ENCODE measurements at regions not wholly inside any gene's neighbourhood (a gene's known extent, or its start where the extent isn't known, plus 50 kb on each side); places are given as distances from the start of the nearest gene placed in this dataset.

- H3K36me3 ChIP-seq (ENCODE audit: control insufficient read depth in 2 of 2, extremely low read depth in 1 of 2, insufficient read depth in 2 of 2, low read length in 2 of 2), result no peaks in the 10 kb centered on the region
- no peaks in the 10 kb centered on the region for H3K9me3 ChIP-seq (replicated peaks; ENCODE audit: control insufficient read depth, insufficient read depth, low read length)
- H2AFZ ChIP-seq (ENCODE audit: low read depth, low read length), result no peak overlapping the region
- BruUV-seq (replicated peaks), result no TSS peak
- TF ChIP-seq FOS (IDR thresholded peaks at IDR 0.05; ENCODE audit: borderline replicate concordance, insufficient read depth, low read length) (no peak), MAX (IDR thresholded peaks at IDR 0.05; ENCODE audit: insufficient read depth, insufficient read length) (no peak), EZH2 (IDR thresholded peaks at IDR 0.05; ENCODE audit: borderline replicate concordance, low read depth, low read length, severe bottlenecking) (no peak), JUN (IDR thresholded peaks at IDR 0.05; ENCODE audit: borderline replicate concordance, insufficient read depth, insufficient read length, low read depth) (no peak), MYC (IDR thresholded peaks at IDR 0.05; ENCODE audit: low read depth, low read length) (no peak), POLR2A (IDR thresholded peaks at IDR 0.05; ENCODE audit: low read depth, low read length) (no peak), CTCF (IDR thresholded peaks at IDR 0.05; ENCODE audit: extremely low read depth in 1 of 2, insufficient read depth in 1 of 2, low read depth in 1 of 2, low read length in 2 of 2) (no peak), POLR2AphosphoS5 (IDR thresholded peaks at IDR 0.05; ENCODE audit: insufficient read depth, low read depth, low read length) (no peak), GATA2 (IDR thresholded peaks at IDR 0.05; ENCODE audit: insufficient read depth, insufficient read length, low read depth, low read length) (no peak)
- H3K4me1 ChIP-seq (ENCODE audit: control insufficient read depth, extremely low read depth, insufficient read depth, low read length), result peaks cover 2% of the 10 kb centered on the region
- H3K9ac ChIP-seq (replicated peaks; ENCODE audit: extremely low read depth, insufficient read depth, low read length), result no peak overlapping the region
- CTCF ChIA-PET, result interaction anchor here (1.6 to 2.0 kb wide), 2 partner anchors 8 to 12 kb away, joined by 6 to 8 read pairs; no protein-coding TSS in a partner anchor
- H4K20me1 ChIP-seq (replicated peaks; ENCODE audit: control insufficient read depth, extremely low read depth, insufficient read depth, low read length), result no peaks in the 10 kb centered on the region
- DNase-seq (ENCODE audit: low read depth, low spot score) (no peak), FAIRE-seq (no peak)
- H3K9me1 ChIP-seq (replicated peaks; ENCODE audit: control insufficient read depth, extremely low read depth, insufficient read depth, low read length), result no peaks in the 10 kb centered on the region
- no peaks in the 10 kb centered on the region for H3K79me2 ChIP-seq (ENCODE audit: control insufficient read depth, insufficient read depth, low read length)
- no peak overlapping the region for H3K4me2 ChIP-seq (ENCODE audit: insufficient read depth, low read length)
- POLR2A ChIA-PET, result no interaction called here
- H3K27ac ChIP-seq (ENCODE audit: insufficient read depth, low read depth, low read length), result no peak overlapping the region
- intact Hi-C loops (cut with micrococcal nuclease), result no loop called here
- dilution Hi-C loops (cut with MboI; ENCODE audit: extremely low pct_ligation_motif_present, low sequenced_read_pairs), result no loop called here
- no peak overlapping the region for H3K4me3 ChIP-seq (replicated peaks in 1 of 3; ENCODE audit: insufficient read depth in 1 of 3, low read depth in 1 of 3, low read length in 3 of 3)
- peaks cover 5 to 7% of the 10 kb centered on the region in 2 experiments for H3K27me3 ChIP-seq (ENCODE audit: control insufficient read depth in 2 of 2, insufficient read depth in 2 of 2, low read length in 2 of 2)
Observed at GRCh38 chr10:8331387-8331786, 276.9 kb downstream of the GATA3 start.

All from endothelial cell of umbilical vein (primary cell).